GM23338 (cell line): ENCODE measurements at regions not wholly inside any gene's neighbourhood (a gene's known extent, or its start where the extent isn't known, plus 50 kb on each side); places are given as distances from the start of the nearest gene placed in this dataset.

Experiments used
- ATAC-seq: fragments of 200-7000 bp; cut with Tn5 transposase; 3 replicates; pipeline ENCODE4 v1.9.1; 2020
- DNase-seq: peaks from one replicate; pipeline ENCODE4 v3.0.0-alpha.2; 2015; ENCODE audit warnings: low spot score
- H2AFZ ChIP-seq: fragments of 200-600 bp; sonication (generic); 2 replicates; pipeline ENCODE4 v1.8.0; 2016; ENCODE audit warnings: antibody characterized with exemption, mild to moderate bottlenecking, moderate library complexity
- H3F3A ChIP-seq: fragments of 200-600 bp; sonication (generic); replicated peaks from 2 replicates; pipeline ENCODE4 v1.8.0; 2017; ENCODE audit warnings: antibody characterized with exemption, mixed run types, low read depth
- H3K27ac ChIP-seq: fragments of 200-600 bp; sonication (generic); 2 replicates; pipeline ENCODE4 v1.6.1; 2016; ENCODE audit warnings: low read depth
- H3K27me3 ChIP-seq: fragments of 200-600 bp; sonication (generic); 2 replicates; pipeline ENCODE4 v1.8.0; 2016; ENCODE audit warnings: mild to moderate bottlenecking, mixed run types, moderate library complexity; ENCODE audit not compliant: insufficient read depth
- H3K36me3 ChIP-seq: fragments of 200-600 bp; sonication (generic); 2 replicates; pipeline ENCODE4 v1.8.0; 2016; ENCODE audit warnings: mild to moderate bottlenecking; ENCODE audit not compliant: insufficient read depth
- H3K4me1 ChIP-seq: fragments of 200-600 bp; sonication (generic); 2 replicates; pipeline ENCODE4 v1.8.0; 2016; ENCODE audit warnings: mild to moderate bottlenecking, moderate library complexity; ENCODE audit not compliant: insufficient read depth
- H3K4me2 ChIP-seq: fragments of 200-600 bp; sonication (generic); 2 replicates; pipeline ENCODE4 v1.7.1; 2017; ENCODE audit warnings: mixed run types
- H3K4me3 ChIP-seq: fragments of 200-600 bp; sonication (generic); 2 replicates; pipeline ENCODE4 v1.6.1; 2016; ENCODE audit warnings: mixed run types
- H3K79me2 ChIP-seq: fragments of 200-600 bp; sonication (generic); replicated peaks from 2 replicates; pipeline ENCODE4 v1.8.0; 2017; ENCODE audit warnings: mild to moderate bottlenecking; ENCODE audit not compliant: insufficient read depth
- H3K9me2 ChIP-seq: fragments of 200-600 bp; sonication (generic); 2 replicates; pipeline ENCODE4 v1.8.0; 2017; ENCODE audit not compliant: insufficient read depth
- H4K20me1 ChIP-seq: fragments of 200-600 bp; sonication (generic); replicated peaks from 2 replicates; pipeline ENCODE4 v1.8.0; 2017; ENCODE audit warnings: mild to moderate bottlenecking; ENCODE audit not compliant: insufficient read depth
- H3K27ac Mint-ChIP-seq: 2 replicates; pipeline ENCODE4 v1.8.0; 2020; ENCODE audit warnings: inconsistent platforms, mild to moderate bottlenecking, moderate library complexity, mixed read lengths
- H3K27me3 Mint-ChIP-seq: 3 replicates; pipeline ENCODE4 v1.8.0; 2022; ENCODE audit warnings: low read depth, mild to moderate bottlenecking, moderate library complexity, mixed read lengths, inconsistent platforms; ENCODE audit not compliant: insufficient read depth, poor library complexity
- H3K36me3 Mint-ChIP-seq: 3 replicates; pipeline ENCODE4 v1.8.0; 2021; ENCODE audit warnings: low read depth, mild to moderate bottlenecking, inconsistent platforms, moderate library complexity, mixed read lengths
- H3K4me1 Mint-ChIP-seq: 3 replicates; pipeline ENCODE4 v1.8.0; 2020; ENCODE audit warnings: mild to moderate bottlenecking, inconsistent platforms, mixed read lengths
- H3K4me3 Mint-ChIP-seq: 3 replicates; pipeline ENCODE4 v1.8.0; 2021; ENCODE audit warnings: moderate library complexity, mild to moderate bottlenecking, inconsistent platforms, mixed read lengths
- H3K9me3 Mint-ChIP-seq: 3 replicates; pipeline ENCODE4 v1.8.0; 2020; ENCODE audit warnings: moderate library complexity, mild to moderate bottlenecking, inconsistent platforms, mixed read lengths
- CREB1 ChIP-seq: fragments of 250-450 bp; sonication (Bioruptor Pico); IDR thresholded peaks from 2 replicates; pipeline ENCODE4 v1.5.0; 2020; ENCODE audit warnings: low read depth, mild to moderate bottlenecking, moderate library complexity
- CTCF ChIP-seq, 2 experiments: fragments of 200-600 bp in 1 of 2; sonication (generic) in 1 of 2; conservative IDR thresholded peaks; 2 replicates each; pipeline versions ENCODE4 v1.5.1 to v1.6.1; 2016 to 2017; ENCODE audit warnings: antibody characterized with exemption in 2 of 2, low read depth in 2 of 2, mild to moderate bottlenecking in 2 of 2, moderate library complexity in 1 of 2
- ETS1 ChIP-seq: IDR thresholded peaks from 2 replicates; pipeline ENCODE4 v1.6.1; 2016; ENCODE audit warnings: antibody characterized with exemption
- EZH2 ChIP-seq: fragments of 200-600 bp; sonication (generic); IDR thresholded peaks from one replicate; pipeline ENCODE4 v1.8.0; 2017; ENCODE audit warnings: antibody characterized with exemption, mild to moderate bottlenecking, low read depth; ENCODE audit not compliant: unreplicated experiment
- EZH2phosphoT487 ChIP-seq: fragments of 200-600 bp; sonication (generic); IDR thresholded peaks from one replicate; pipeline ENCODE4 v1.8.1; 2018; ENCODE audit warnings: antibody characterized with exemption; ENCODE audit not compliant: unreplicated experiment
- JUNB ChIP-seq: IDR thresholded peaks from one replicate; pipeline ENCODE4 v1.6.1; 2016; ENCODE audit warnings: antibody characterized with exemption; ENCODE audit not compliant: unreplicated experiment
- NANOG ChIP-seq: IDR thresholded peaks from 2 replicates; pipeline ENCODE4 v1.6.1; 2016; ENCODE audit warnings: antibody characterized with exemption, borderline replicate concordance
- POLR2AphosphoS5 ChIP-seq: IDR thresholded peaks from 2 replicates; pipeline ENCODE4 v1.6.1; 2016; ENCODE audit warnings: antibody characterized with exemption, low read depth
- REST ChIP-seq: IDR thresholded peaks from one replicate; pipeline ENCODE4 v1.6.1; 2018; ENCODE audit warnings: antibody characterized with exemption; ENCODE audit not compliant: unreplicated experiment
- STAT1 ChIP-seq: IDR thresholded peaks from one replicate; pipeline ENCODE4 v1.6.1; 2016; ENCODE audit warnings: antibody characterized with exemption; ENCODE audit not compliant: unreplicated experiment
- ZNF114 ChIP-seq: fragments of 250-450 bp; sonication (Bioruptor Pico); IDR thresholded peaks from 2 replicates; pipeline ENCODE4 v1.5.0; 2020; ENCODE audit warnings: mild to moderate bottlenecking, moderate library complexity
- ZNF331 ChIP-seq: fragments of 250-450 bp; sonication (Bioruptor Pico); IDR thresholded peaks from 2 replicates; pipeline ENCODE4 v1.5.0; 2020; ENCODE audit warnings: low read depth, mild to moderate bottlenecking, moderate library complexity
- ZNF462 ChIP-seq: fragments of 250-450 bp; sonication (Bioruptor Pico); IDR thresholded peaks from 2 replicates; pipeline ENCODE4 v1.5.0; 2020; ENCODE audit warnings: mild to moderate bottlenecking, moderate library complexity

- Histone ChIP-seq H3K27me3 (no peaks in the 10 kb centered on the region), H2AFZ (no peak overlapping the region), H3K4me3 (no peak overlapping the region), H3K4me2 (no peak overlapping the region), H3K36me3 (no peaks in the 10 kb centered on the region), H3F3A (no peaks in the 10 kb centered on the region), H3K79me2 (no peaks in the 10 kb centered on the region), H3K9me2 (no peaks in the 10 kb centered on the region), H3K4me1 (no peaks in the 10 kb centered on the region), H4K20me1 (no peaks in the 10 kb centered on the region), H3K27ac (no peak overlapping the region)
- Mint-ChIP-seq H3K4me3 (no peak overlapping the region), H3K9me3 (no peaks in the 10 kb centered on the region), H3K27ac (no peak overlapping the region), H3K27me3 (peaks cover 3% of the 10 kb centered on the region), H3K4me1 (no peaks in the 10 kb centered on the region), H3K36me3 (no peaks in the 10 kb centered on the region)
- TF ChIP-seq EZH2phosphoT487 (no peak), JUNB (no peak), POLR2AphosphoS5 (no peak), CTCF (conservative IDR thresholded peaks at IDR 0.05; ENCODE audit: low read depth in 2 of 2) (no peak), ETS1 (no peak), CREB1 (CRISPR knock-in tag) (no peak), ZNF331 (CRISPR knock-in tag) (no peak), ZNF462 (no peak), NANOG (no peak), EZH2 (no peak), REST (no peak), STAT1 (no peak), ZNF114 (CRISPR knock-in tag) (no peak)
- no peak for DNase-seq
- no peak for ATAC-seq
These were observed 438.5 kb downstream of the MED13L start for GRCh38 chr12:115838952-115839351.
